AG04450 (cell line): ENCODE measurements at regions not wholly inside any gene's neighbourhood (a gene's known extent, or its start where the extent isn't known, plus 50 kb on each side); places are given as distances from the start of the nearest gene placed in this dataset.

Experiments
- CTCF ChIA-PET: fragments of 300-600, 350-600 bp; formaldehyde crosslinking; extraction: SDS; loops from one replicate; lab custom pipeline; 2022; ENCODE audit warnings: antibody characterized with exemption, inconsistent platforms; lab: Charles Lee
- POLR2A ChIA-PET: fragments of 350-600 bp; formaldehyde crosslinking; extraction: SDS; loops from one replicate; lab custom pipeline; 2021; ENCODE audit warnings: antibody characterized with exemption, inconsistent platforms; lab: Yijun Ruan, JAX
- DNase-seq: peaks from one replicate; pipeline ENCODE4 v3.0.0-alpha.2; 2011; ENCODE audit warnings: low read depth, low spot score
- H3K27ac ChIP-seq: one replicate; pipeline ENCODE4 v1.5.1; 2012; ENCODE audit warnings: low read depth, low read length, control low read depth
- H3K27me3 ChIP-seq: one replicate; pipeline ENCODE4 v1.6.0; 2012; ENCODE audit warnings: low read length; ENCODE audit not compliant: control insufficient read depth, insufficient read depth
- H3K4me3 ChIP-seq: 2 replicates; pipeline ENCODE4 v1.5.1; 2011; ENCODE audit warnings: mild to moderate bottlenecking, low read depth, low read length, control low read depth
- H3K9me3 ChIP-seq: 2 replicates; pipeline ENCODE4 v1.5.1; 2012; ENCODE audit warnings: low read length; ENCODE audit not compliant: control insufficient read depth, insufficient read depth
- CTCF ChIP-seq: IDR thresholded peaks from 2 replicates; pipeline ENCODE4 v1.5.1; 2011; ENCODE audit warnings: low read depth, low read length, control low read depth, inconsistent platforms

- TF ChIP-seq CTCF = no peak
- no peak overlapping the region for H3K27ac ChIP-seq
- no peaks in the 10 kb centered on the region for H3K27me3 ChIP-seq
- POLR2A ChIA-PET = no interaction called here
- H3K4me3 ChIP-seq = no peak overlapping the region
- CTCF ChIA-PET = no interaction called here
- no peaks in the 10 kb centered on the region for H3K9me3 ChIP-seq
- DNase-seq = no peak
Observed at GRCh38 chr9:86525182-86525581, 171.0 kb upstream of the TUT7 start.

- Histone ChIP-seq H3K27me3 (no peaks in the 10 kb centered on the region), H3K9me3 (no peaks in the 10 kb centered on the region), H3K27ac (no peak overlapping the region), H3K4me3 (no peak overlapping the region)
- CTCF ChIA-PET = no interaction called here
- TF ChIP-seq CTCF = no peak
- POLR2A ChIA-PET = no interaction called here
- no peak for DNase-seq
Observed at GRCh38 chr9:86521977-86522376, 167.8 kb upstream of the TUT7 start.

- no peak for DNase-seq
- H3K9me3 ChIP-seq = peaks cover 4% of the 10 kb centered on the region
- ChIA-PET CTCF (no interaction called here), POLR2A (no interaction called here)
- no peaks in the 10 kb centered on the region for H3K27me3 ChIP-seq
- no peak for TF ChIP-seq CTCF
- no peak overlapping the region for H3K27ac ChIP-seq
- H3K4me3 ChIP-seq = no peak overlapping the region
Observed at GRCh38 chr9:86521322-86521721, 167.1 kb upstream of the TUT7 start.

GRCh38 chr9:86519066-86519615 is 164.9 kb upstream of the TUT7 start:
- ChIA-PET CTCF (no interaction called here), POLR2A (no interaction called here)
- no peaks in the 10 kb centered on the region for H3K27me3 ChIP-seq
- DNase-seq = no peak
- no peak overlapping the region for H3K4me3 ChIP-seq
- no peak overlapping the region for H3K27ac ChIP-seq
- H3K9me3 ChIP-seq = peaks cover 5% of the 10 kb centered on the region
- TF ChIP-seq CTCF = no peak

- Histone ChIP-seq H3K4me3 (no peak overlapping the region), H3K27ac (no peak overlapping the region), H3K9me3 (peaks cover 5% of the 10 kb centered on the region), H3K27me3 (no peaks in the 10 kb centered on the region)
- POLR2A ChIA-PET = no interaction called here
- DNase-seq = no peak
- CTCF ChIA-PET = no interaction called here
- TF ChIP-seq CTCF = no peak
Observed at GRCh38 chr9:86517475-86517874, 163.3 kb upstream of the TUT7 start.
